ENCODE measurements at regions not wholly inside any gene's neighbourhood (a gene's known extent, or its start where the extent isn't known, plus 50 kb on each side); places are given as distances from the start of the nearest gene placed in this dataset.

DNA sequence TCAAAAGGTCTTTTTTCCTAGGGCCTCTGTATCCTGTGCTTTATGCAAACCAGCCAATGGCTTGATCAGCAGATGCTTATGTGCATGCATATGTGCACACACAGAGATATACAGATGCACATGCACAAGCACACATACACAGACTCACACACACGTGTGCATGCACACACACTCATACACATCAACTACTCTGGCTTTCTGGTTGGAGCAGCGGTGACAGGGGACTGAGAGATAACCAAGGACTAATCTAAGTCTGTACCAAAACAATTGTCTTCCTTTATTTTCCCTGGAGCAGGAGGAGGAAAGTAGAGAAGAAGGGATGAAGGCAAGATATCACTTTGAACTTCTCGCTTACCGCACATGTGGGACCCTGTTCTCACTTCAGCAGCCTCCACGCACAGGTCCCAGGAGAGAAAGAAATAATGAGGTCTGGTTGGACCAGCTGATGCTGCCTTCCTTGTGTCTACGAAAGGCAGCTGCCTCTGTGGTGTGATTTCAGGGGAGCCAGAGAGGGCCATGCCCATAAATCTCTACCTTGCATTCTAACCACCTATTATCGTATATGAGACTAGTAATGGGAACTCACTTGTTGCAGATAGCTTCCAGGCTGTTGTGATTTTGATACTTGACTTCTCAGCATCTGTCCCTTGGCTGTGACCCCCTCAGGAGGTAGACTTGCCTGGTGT lies 338.0 kb downstream of the EN1 start:
- H3K4me3 ChIP-seq, result no peak overlapping the region
- H3K9me3 ChIP-seq (ENCODE audit: low read depth), result no peaks in the 10 kb centered on the region
- no peaks in the 10 kb centered on the region for H3K27me3 ChIP-seq
- no peak overlapping the region for H3K27ac ChIP-seq
- no peak for DNase-seq (ENCODE audit: low read depth in 1 of 2, low spot score in 1 of 2)
- TF ChIP-seq, protein P1, sequence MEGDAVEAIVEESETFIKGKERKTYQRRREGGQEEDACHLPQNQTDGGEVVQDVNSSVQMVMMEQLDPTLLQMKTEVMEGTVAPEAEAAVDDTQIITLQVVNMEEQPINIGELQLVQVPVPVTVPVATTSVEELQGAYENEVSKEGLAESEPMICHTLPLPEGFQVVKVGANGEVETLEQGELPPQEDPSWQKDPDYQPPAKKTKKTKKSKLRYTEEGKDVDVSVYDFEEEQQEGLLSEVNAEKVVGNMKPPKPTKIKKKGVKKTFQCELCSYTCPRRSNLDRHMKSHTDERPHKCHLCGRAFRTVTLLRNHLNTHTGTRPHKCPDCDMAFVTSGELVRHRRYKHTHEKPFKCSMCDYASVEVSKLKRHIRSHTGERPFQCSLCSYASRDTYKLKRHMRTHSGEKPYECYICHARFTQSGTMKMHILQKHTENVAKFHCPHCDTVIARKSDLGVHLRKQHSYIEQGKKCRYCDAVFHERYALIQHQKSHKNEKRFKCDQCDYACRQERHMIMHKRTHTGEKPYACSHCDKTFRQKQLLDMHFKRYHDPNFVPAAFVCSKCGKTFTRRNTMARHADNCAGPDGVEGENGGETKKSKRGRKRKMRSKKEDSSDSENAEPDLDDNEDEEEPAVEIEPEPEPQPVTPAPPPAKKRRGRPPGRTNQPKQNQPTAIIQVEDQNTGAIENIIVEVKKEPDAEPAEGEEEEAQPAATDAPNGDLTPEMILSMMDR (IDR thresholded peaks at IDR 0.05; ENCODE audit: low read depth, low read length), result no peak
- H3K36me3 ChIP-seq, result no peaks in the 10 kb centered on the region
- no peaks in the 10 kb centered on the region for H3K4me1 ChIP-seq (ENCODE audit: low read depth)

DNA sequence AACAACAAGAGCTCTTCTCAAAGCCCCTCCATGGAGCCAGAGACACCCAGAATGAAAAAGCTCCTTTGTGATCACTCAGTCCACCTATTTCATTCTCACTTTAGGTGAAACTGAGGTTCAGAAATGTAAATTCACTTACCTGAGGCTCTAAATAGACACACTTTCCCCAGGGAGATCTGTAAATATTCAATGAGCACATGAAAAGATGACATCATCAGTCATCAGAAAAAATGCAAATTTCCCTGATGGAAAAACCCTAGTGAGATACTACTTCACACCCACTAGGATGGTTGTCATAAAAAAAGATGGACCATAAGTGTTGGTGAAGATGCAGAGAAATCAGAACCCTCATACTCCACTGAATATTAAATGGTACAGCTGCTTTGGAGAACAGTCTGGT lies 339.2 kb downstream of the EN1 start:
- no peaks in the 10 kb centered on the region for H3K36me3 ChIP-seq
- H3K27me3 ChIP-seq, result no peaks in the 10 kb centered on the region
- no peak for DNase-seq (ENCODE audit: low read depth in 1 of 2, low spot score in 1 of 2)
- no peak overlapping the region for H3K27ac ChIP-seq
- H3K4me3 ChIP-seq, result no peak overlapping the region
- H3K4me1 ChIP-seq (ENCODE audit: low read depth), result no peaks in the 10 kb centered on the region
- H3K9me3 ChIP-seq (ENCODE audit: low read depth), result no peaks in the 10 kb centered on the region
- TF ChIP-seq, protein P1 (IDR thresholded peaks at IDR 0.05; ENCODE audit: low read depth, low read length), result no peak

DNA sequence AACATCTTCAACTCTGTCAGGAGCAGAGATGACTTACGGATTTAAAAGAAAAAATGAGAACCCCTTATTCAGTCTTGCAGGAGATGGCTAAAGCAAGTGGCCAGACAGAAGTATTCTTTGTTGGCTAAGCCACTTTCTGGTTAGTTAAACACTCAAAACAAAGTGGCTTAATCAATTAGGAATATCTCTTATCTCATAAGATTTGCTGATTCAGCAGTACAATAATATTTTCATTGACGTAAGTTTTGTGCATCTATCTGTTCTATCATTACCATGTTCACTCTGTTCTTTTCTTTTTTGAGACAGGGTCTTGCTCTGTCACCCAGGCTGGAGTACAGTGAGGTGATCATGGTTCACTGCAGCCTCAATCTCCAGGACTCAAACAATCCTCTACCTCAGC lies 342.0 kb downstream of the EN1 start:
- no peaks in the 10 kb centered on the region for H3K27me3 ChIP-seq
- no peaks in the 10 kb centered on the region for H3K4me1 ChIP-seq (ENCODE audit: low read depth)
- H3K27ac ChIP-seq, result no peak overlapping the region
- H3K4me3 ChIP-seq, result no peak overlapping the region
- no peak for DNase-seq (ENCODE audit: low read depth in 1 of 2, low spot score in 1 of 2)
- TF ChIP-seq, protein P1 (IDR thresholded peaks at IDR 0.05; ENCODE audit: low read depth, low read length), result no peak
- H3K9me3 ChIP-seq (ENCODE audit: low read depth), result no peaks in the 10 kb centered on the region
- H3K36me3 ChIP-seq, result no peaks in the 10 kb centered on the region

DNA sequence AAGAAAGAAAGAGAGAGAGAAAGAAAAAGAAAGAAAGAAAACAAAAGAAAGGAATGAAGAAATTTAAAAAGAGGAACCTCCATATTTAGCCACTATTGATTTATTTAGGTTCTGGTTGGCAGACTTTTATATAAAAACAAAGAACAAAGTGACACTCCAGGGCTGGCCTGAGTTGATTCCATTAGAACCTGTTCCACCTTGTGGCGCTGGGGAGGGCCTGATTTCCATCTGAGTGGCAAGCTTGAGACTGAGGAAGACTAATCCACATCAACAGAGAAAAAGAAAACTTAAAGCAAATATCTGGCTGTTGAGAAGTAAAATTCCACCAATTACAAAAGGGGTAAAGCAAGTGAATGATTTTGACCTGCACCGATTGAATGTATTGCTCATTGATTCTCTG lies 345.3 kb downstream of the EN1 start:
- Histone ChIP-seq H3K36me3 (no peaks in the 10 kb centered on the region), H3K4me3 (no peak overlapping the region), H3K27ac (no peak overlapping the region), H3K4me1 (ENCODE audit: low read depth) (no peaks in the 10 kb centered on the region), H3K9me3 (ENCODE audit: low read depth) (no peaks in the 10 kb centered on the region), H3K27me3 (no peaks in the 10 kb centered on the region)
- TF ChIP-seq, protein P1 (IDR thresholded peaks at IDR 0.05; ENCODE audit: low read depth, low read length), result no peak
- no peak for DNase-seq (ENCODE audit: low read depth in 1 of 2, low spot score in 1 of 2)

DNA sequence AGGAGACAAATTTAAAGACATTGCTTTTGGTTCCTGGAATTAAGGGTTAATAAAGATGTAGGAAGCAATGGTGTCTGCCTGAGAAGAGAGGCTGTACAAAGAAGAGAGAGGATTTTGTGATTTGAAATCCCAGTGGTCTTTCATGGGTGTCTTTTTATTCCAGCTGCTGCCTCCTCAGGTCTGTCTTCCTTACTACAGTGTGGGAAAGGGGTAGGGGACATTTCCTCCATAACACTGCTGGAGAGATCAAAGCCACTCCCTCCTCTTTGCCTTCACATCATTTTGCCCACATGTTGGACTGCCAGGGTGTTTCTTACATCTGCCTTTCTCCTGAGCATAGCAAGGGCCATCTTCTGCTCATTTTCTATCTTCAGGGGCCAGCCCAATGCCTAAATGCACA lies 348.5 kb downstream of the EN1 start:
- H3K27ac ChIP-seq, result no peak overlapping the region
- TF ChIP-seq, protein P1 (IDR thresholded peaks at IDR 0.05; ENCODE audit: low read depth, low read length), result no peak
- H3K4me3 ChIP-seq, result no peak overlapping the region
- H3K27me3 ChIP-seq, result no peaks in the 10 kb centered on the region
- no peak for DNase-seq (ENCODE audit: low read depth in 1 of 2, low spot score in 1 of 2)
- peaks cover 8% of the 10 kb centered on the region for H3K4me1 ChIP-seq (ENCODE audit: low read depth)
- no peaks in the 10 kb centered on the region for H3K36me3 ChIP-seq
- H3K9me3 ChIP-seq (ENCODE audit: low read depth), result no peaks in the 10 kb centered on the region
